GM18868 (cell line): ENCODE measurements at regions not wholly inside any gene's neighbourhood (a gene's known extent, or its start where the extent isn't known, plus 50 kb on each side); places are given as distances from the start of the nearest gene placed in this dataset.

ENCODE experiments used
- ATAC-seq: cut with Tn5 transposase; IDR thresholded peaks from one replicate; pipeline ENCODE4 v1.9.1; 2021; ENCODE audit warnings: mild to moderate bottlenecking, moderate library complexity; ENCODE audit not compliant: unreplicated experiment

DNA sequence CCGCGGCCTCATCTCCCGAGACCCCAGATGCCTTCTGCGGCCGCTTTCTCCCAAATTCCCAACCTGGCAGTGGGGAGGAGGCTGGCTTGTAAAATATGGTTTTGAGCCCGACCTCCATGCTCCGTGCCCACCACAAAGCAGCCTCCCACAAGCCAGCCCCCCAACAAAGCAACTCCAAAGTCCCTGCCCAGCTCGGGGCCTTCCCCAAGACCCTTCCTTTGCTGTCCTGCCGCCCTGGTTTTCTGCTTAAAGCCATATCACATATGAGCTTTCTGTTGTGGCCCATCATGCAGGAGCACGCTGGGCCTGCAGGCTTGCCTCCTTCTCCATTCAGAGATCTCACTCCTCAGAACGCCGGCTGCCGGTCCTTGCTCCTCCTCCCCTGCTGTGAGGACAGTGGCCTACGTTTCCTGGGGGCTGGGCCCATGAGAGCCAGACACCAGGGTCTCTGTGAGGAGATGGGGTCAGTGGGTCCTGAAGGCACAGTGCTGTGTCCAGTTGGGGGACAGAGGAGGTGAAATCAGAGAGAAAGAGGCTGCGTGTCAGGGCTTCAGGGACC lies 680.0 kb downstream of the BRD1 start:
- no peak for ATAC-seq

DNA sequence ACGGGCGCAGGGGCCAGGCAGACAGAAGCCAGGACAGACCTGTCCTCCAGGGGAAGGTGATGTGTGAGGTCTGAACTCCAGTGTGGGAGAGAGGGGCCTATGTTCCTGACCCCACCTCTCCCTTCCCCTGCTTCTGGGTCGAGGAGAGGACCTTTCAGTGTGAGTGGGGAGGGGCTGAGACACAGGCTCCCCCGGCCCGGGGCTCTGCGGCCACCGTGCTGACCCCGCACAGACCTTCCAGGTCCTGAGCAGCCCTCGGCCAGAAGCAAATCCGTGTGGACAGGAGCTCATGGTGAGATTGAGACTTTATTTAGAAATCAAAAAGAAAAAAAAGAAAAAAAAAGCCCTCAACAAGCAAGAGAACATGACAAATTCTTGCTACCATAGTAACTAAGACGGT lies 680.5 kb downstream of the BRD1 start:
- no peak for ATAC-seq

DNA sequence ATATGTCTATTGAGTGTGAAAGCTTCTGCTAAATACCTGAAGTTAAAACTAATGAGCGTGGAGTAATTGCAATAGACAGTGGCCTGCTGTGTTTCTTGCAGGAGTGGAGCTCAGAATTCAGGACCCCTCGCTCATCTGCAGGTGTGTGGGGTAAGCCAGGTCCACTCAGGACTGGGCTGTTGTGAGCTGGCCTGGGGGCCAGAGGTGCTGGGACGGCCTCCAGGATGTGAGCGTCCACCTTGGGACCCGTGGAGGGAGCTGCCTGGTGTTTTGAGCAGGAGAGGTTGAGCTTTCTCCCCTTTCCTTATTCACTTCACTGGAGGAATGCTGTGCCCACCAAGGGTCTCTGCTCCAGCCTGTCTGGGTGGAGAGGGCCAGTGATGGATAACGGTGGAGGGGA lies 681.2 kb downstream of the BRD1 start:
- no peak for ATAC-seq

DNA sequence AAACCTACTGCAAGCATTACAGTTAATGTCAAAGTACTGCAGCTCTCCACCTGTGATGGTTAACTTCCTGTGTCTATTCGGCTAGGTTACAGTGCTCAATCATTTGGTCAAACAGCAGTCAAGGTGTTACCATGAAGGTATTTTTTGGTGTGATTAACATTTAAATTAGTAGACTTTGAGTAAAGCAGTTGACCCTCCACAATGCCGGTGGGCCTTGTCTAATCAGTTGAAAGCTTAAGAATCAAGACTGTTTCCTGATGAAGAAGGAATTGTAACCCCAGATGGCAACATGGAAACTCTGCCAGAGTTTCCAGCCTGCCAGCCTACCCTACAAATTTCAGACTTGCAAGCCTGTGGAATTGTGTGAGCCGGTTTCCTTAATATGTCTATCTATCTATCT lies 683.9 kb downstream of the BRD1 start:
- ATAC-seq, result no peak

DNA sequence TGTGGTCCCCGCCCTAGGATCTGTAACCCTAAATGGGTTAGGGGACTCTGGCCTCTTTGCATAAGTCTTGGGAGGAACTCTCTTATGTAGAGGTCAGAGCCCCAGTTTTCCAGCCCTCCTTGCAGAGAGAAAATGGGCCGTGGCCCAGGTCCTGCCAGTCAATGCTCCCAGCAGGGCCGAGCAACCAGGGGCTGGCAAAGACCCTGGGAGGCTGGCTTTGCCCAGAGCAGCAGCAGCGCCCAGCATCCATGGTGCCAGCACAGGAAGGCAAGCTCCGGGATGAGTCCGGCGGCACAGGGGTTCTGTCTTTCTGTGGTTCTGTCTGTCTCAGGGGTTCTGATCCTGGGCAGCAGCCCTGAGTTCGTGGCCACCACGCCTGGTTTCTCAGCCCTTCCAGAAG lies 684.8 kb downstream of the BRD1 start:
- ATAC-seq, result no peak

DNA sequence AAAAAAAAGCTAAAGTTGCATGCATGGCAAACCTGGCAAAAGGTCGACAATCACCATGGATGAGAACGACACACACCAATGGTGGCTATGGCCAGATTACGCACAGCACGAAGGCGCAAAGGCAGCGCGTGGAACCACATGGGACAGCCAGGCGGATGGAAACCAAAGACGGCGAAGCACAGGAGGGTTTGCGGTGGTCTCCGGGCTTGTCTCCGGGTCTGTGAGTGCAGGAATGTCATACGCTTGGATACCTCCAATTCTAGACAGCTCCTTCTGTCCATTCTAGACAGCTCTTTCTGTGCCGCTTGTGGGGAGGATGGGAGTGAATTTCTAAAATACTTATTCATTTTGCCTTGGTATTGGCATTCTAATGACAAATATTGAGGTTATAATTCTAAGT lies 685.4 kb downstream of the BRD1 start:
- ATAC-seq, result no peak

DNA sequence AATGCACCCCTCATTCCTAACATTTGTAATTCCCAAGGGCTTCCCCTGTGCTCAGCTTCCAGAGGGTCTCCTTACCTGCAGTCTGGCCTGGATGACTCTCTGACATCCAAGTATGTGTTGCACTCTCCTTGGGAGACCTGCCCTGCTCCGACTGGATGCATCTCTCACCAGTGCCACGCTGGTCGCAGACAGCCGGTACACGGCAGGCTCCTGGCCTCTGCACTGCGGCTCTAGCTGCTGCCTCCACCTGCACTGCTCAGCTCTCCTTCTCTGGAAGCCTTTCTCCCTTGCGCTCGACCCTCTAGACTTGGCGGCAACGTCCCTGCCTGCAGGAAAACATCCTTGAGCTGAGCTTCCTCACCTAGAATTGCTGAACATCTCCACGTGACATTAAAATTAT lies 685.9 kb downstream of the BRD1 start:
- ATAC-seq, result no peak

DNA sequence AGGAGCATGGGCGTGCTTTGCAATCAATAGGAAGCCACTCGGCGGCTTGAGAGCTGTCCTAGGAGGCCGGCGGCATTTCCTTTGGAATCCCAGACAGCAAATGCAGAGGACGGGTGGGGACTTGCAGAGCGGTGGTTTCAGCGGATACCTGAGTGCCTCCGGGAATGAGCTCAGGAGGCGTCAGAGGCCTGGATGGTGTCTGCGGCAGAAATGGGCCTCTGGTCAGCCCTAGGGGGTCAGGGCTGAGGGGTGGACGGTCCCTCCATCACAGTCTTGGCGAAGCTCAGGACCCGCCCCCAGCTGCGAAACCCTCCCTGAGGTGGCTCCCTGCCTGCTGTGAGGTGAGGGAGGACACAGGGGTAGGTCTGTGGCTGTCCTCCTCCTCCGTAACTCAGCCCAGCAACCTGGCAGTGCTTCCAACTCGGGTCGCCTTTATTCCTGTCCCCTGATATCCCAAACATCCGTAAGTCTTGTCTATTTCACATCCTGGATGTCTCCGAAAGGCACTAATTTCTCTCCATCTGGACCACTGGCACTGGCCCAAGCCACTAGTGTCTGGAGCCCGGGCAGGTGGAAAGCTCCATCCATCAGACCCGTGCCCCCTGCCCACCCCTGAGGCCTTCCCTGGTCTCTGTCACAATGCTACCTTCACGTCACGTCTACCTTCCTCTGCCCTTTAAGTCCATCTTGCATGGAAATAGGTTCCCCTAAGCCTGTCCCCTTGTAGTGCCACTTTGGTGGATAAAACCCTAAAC lies 686.6 kb downstream of the BRD1 start:
- ATAC-seq, result no peak

DNA sequence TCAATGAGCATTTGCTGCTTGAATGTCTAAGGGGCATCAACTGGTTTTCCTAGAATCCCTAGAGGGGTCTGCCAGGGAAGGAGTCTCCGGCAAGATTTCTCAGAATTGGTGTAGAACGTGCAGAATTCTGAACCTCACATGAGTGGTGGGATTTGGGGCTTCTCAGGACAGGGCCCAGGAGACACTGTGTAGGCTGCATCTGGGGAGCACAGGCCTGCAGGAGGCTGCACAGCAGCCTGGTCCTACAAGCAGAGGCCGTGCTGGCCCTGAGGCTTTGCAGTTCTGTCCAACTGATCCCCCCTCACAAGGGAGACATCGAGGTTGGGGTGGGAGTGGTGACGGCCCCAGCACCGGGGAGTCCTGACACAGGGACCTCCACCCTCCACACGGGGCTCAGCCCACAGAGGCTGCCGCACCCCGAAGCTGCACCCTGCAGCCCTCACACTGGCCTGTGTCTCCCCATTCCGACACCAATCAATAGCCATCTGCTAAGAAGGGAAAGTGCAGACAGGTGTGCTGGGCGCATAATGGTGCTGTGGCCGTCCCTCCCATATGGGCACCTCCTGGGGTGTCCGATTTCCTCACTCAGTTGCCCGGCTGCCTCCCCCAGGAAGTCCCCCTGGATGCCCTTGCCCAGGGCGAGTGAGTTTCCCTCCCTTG lies 688.1 kb downstream of the BRD1 start:
- ATAC-seq, result no peak

DNA sequence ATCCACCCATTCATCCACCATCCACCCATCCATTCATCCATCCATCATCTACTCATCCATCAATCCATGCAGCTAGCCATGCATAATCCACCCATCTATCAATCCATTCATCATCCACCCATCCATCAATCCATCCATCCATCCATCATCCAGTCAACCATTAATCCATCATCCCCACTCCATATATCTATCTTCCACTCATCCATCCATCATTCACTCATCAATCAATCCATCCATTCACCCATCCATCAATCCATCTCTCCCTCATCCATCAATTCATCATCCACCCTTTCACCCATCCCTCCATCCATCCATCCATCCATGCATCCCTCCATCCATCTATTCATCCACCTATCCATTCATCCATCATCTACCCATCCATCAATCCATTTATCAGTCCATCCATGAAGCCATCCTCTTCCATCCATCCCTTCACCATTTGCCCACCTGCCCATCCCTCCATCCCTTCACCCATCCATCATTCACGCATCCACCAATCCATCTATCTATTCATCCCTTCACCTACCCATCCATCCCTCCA lies 689.4 kb downstream of the BRD1 start:
- no peak for ATAC-seq

DNA sequence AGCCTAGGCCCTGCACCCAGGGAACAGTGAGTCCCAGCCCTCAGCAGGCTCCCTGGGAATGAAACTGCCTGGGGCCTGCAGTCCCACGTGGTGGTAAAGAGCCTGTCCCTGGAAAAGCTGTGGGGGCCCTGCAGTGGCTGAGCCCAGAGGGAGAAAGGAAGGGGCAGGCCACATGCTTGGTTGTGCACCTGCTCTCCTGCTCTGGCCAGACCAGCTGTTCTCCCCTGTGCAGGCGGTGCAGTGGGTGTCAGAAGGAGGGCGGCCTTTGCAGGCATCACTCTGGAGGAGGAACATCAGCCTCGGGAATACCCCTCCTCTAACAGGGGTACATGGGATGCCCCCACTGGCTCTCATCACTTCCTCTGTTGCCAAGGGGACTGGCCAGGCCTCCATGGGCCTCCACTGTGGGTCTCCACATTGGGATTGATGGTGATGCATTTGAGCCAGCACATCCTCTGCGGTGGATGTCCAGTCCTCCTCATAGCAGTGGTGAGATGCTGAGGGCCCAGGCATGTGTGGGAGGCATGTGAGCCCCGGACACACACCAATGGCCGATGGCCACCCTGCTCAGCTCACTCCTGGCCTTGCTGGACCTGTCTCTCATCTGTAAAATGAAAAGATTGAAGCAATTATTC lies 690.4 kb downstream of the BRD1 start:
- ATAC-seq, result no peak

DNA sequence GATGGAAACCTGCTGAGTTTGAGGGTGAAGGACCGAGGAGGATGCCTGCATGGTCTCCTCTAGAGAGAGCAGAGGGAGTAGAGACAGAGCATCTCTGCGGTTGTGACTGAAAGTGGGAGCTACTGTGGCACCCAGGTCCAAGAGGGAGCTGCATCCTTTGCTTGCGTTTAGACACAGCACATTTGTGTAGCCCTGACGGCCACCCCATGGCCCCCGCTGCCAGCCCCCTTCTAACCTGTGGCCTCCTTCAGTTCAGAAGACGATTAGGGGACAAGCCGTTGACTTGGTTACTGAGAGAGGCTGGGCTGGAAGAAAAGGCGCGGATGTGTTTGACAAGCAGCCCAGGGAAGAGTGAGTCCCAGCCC lies 690.9 kb downstream of the BRD1 start:
- ATAC-seq, result no peak

DNA sequence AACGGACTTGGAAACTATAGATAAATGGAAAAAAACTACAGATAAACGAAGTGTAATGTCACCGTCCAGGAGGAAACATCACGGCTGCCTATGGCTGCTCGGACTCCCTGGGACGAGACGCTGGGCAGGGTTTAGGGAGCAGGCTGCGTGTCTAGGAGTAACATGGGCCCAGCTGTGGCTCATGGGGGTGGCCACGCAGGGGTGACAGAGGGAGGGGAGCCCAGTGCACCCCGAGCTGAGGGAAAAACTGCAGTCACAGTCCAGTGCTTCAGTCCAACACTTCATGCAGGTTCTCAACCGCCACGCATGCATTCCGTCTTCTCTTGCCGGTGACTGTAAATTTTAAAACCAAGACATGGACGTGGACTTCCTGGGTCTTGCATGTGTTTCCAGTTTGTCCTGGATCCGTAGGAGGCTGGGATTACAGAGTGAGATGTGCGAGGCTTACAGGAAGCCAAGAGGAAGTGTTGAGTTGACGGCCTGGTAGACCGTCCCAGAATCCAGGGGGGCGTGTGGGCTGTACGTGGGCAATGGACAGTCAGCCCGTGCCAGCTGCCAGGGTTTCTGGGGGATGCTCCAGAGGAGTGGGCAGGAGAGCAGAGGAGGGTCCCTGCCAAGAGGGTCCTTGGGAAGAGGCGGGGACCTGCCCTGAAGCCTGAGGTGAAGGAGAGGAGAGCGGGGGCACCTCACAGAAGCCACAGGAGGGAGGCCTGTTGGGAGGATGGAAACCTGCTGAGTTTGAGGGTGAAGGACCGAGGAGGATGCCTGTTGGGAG lies 691.4 kb downstream of the BRD1 start:
- ATAC-seq, result no peak

DNA sequence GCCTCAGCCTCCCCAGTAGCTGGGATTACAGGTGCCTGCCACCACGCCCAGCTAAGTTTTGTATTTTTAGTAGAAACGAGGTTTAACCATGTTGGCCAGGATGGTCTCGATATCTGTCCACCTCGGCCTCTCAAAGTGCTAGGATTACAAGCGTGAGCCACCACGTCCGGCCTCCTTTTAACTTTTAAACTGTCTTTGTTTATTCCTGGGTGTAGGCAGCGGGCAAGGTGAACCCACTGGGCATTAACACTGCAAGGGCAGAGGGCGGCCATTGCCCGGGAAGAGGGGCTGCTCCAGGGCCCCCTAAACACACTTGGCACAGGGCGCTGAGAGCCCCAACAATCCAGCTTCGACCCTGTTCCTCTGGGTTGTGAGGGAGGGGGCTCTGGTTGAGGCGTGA lies 693.6 kb downstream of the BRD1 start:
- no peak for ATAC-seq

DNA sequence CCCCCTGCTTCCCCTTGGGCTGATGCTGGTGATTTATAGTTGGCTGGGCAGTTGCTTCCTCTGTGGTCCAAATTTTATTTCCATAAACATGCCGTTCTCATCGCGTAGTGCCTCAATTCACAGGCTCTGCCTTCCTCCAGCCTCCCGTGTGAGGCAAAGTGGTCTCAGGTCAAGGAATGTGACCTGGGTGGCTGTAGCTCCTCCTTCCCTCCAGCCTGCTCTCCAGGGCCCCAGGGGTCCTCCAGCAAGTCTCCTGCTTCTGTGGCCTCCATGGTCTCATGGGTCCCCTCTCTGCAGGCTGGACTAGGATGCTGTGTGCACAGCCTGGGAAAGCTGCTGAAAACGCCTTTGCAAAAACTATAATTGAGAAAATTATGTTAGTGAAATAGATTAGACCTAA lies 694.1 kb downstream of the BRD1 start:
- ATAC-seq, result no peak

DNA sequence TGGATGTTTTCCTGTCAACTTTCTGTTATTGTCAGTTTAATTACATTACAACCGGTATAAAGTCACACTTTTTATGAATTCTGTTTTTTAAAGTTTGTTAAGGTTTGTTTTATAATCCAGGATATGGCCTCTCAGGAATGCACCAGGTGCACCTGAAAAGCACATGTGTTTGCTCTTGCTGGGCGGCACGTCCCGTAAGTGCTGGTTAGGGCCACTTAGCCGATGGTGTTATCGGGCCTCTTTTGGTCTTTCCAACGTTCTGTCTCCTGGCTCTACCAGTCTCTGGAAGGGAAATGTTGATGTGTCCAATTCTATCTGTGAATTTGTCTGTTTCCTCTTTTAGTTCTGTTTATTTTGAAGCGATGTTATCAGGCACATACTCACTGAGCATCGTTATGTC lies 695.7 kb downstream of the BRD1 start:
- no peak for ATAC-seq

DNA sequence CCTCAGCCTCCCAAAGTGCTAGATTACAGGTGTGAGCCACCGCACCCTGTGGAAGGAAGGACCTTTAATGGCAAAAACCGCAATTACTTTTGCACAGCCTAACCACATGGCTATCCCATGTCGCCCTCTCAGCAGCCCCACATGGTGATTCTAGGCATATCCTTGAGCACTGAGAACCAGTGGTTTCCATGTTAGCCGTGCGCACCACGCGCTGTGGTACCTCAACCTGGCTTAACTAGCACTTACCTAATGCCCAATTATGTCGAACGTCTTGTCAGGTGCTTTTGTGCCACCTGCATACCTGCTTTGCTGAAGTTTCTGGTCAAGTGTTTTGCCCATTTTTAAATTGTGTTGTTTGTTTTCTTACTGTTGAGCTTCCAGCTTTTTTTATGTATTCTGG lies 697.9 kb downstream of the BRD1 start:
- ATAC-seq, result no peak

DNA sequence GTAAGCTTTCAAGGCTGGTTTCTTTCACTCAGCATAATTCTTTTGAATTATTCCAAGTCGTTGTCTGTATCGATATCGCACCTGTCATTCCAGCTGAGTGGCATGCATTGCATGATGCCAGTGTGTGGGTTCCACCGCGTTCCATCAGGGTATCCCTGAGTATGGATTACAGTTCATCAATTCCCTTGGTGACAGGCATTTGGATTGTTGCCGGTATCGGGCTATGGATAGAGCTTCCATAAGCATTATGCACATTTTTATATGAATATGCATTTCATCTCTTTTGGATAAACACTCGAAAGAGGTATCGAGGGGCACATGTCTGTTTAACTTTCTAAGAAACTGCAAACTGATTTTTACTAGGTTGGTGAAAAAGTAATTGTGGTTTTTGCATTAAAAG lies 698.8 kb downstream of the BRD1 start:
- no peak for ATAC-seq

DNA sequence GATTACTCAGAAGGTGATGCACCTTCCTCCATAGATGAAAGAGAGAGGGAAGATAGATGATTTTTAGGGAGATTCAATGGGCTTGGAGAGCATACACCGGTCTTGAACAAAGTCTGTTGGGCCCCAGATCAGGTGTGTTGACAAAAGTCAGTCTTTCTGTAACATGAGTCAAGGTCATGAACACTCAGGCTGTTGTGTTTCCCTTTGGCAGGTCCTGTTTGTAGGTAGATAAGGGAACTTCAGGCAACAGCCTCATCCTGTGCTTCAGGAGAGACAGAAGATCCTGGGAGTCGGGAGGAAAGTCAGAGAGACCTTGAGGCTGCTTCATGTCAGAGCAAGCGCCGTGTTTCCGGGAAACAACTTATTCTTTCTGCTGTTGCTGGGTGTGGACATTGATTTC lies 703.1 kb downstream of the BRD1 start:
- ATAC-seq, result no peak

DNA sequence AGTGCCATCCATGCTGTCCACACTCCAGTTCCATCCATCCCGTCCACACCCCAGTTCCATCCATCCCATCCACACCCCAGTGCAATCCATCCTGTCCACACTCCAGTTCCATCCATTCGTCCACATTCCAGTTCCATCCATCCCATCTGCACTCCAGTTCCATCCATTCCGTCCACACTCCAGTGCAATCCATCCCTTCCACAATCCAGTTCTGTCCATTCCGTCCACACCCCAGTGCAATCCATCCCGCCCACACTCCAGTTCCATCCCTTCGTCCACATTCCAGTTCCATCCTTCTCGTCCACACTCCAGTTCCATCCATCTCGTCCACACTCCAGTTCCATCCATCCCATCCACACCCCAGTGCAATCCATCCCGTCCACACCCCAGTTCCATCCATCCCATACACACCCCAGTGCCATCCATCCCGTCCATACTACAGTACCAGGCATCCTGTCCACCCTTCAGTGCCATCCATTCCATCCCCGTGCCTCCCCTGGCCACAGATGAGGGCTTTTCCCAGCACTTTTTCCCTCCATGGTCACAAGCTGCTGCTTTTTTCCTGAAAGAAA lies 704.0 kb downstream of the BRD1 start:
- ATAC-seq, result no peak

DNA sequence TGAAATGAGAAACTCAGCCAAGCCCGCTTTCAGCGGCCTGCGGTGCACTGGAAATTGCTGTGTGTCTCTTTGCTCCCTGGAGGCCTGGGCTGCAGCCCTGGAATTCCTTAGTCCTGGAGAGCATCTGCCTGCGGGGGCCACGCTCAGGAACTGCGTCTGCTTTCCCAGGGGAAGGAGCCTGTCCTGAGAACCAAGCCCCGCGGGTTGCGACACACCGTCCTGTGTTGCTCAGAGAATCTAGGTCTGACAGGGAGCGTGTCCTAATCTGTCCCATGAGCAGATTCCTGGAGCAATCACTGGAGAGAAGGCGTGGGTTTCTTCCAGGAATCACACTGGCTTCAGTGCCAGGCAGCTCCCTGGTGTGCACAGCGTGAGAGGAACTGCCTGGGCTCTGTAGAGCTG lies 708.1 kb downstream of the BRD1 start:
- no peak for ATAC-seq
